Mammary epithelial cell (primary cell): ENCODE measurements at regions not wholly inside any gene's neighbourhood (a gene's known extent, or its start where the extent isn't known, plus 50 kb on each side); places are given as distances from the start of the nearest gene placed in this dataset.

Source experiments
- EZH2 ChIP-seq: IDR thresholded peaks from 2 replicates; pipeline ENCODE4 v1.6.1; 2012; ENCODE audit warnings: low read length, inconsistent platforms, borderline replicate concordance
- TF ChIP-seq, protein P1 (sequence below), 2 donors: IDR thresholded peaks in 1 of 2; conservative IDR thresholded peaks in 1 of 2; 2 replicates each; pipeline ENCODE4 v1.5.1; 2011 to 2012; ENCODE audit warnings: inconsistent platforms in 2 of 2, low read length in 2 of 2, mild to moderate bottlenecking in 2 of 2, control low read depth in 1 of 2, low read depth in 1 of 2; ENCODE audit not compliant: insufficient read depth in 1 of 2; ENCODE audit errors: extremely low read depth in 1 of 2

DNA sequence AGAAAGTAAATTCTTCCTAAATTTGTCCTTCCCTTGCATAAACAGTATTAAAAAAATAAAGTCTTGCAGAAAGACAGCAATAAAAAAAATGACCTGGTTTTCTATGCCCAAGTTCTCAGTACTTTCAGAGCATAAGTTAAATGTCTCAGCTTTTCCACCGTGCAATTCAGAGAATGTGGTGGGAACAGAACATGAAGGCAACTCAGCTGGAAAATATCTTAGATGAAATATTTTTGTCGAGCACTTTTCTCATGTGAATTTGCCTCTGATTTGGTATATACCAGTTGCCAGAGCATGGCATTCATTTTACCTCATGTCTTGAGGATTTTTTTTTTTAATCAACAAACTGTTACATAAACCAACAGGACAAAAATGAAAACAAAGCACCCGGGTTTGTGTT, 176.1 kb downstream of the CETN3 start:
- TF ChIP-seq, protein P1, sequence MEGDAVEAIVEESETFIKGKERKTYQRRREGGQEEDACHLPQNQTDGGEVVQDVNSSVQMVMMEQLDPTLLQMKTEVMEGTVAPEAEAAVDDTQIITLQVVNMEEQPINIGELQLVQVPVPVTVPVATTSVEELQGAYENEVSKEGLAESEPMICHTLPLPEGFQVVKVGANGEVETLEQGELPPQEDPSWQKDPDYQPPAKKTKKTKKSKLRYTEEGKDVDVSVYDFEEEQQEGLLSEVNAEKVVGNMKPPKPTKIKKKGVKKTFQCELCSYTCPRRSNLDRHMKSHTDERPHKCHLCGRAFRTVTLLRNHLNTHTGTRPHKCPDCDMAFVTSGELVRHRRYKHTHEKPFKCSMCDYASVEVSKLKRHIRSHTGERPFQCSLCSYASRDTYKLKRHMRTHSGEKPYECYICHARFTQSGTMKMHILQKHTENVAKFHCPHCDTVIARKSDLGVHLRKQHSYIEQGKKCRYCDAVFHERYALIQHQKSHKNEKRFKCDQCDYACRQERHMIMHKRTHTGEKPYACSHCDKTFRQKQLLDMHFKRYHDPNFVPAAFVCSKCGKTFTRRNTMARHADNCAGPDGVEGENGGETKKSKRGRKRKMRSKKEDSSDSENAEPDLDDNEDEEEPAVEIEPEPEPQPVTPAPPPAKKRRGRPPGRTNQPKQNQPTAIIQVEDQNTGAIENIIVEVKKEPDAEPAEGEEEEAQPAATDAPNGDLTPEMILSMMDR (conservative IDR thresholded peaks at IDR 0.05 in 1 of 2, IDR thresholded peaks at IDR 0.05 in 1 of 2; ENCODE audit: extremely low read depth in 1 of 2, insufficient read depth in 1 of 2, low read depth in 1 of 2, low read length in 2 of 2) = no peak
- no peak for TF ChIP-seq EZH2
